ENCODE measurements at regions not wholly inside any gene's neighbourhood (a gene's known extent, or its start where the extent isn't known, plus 50 kb on each side); places are given as distances from the start of the nearest gene placed in this dataset.
A peak's percentile ranks its signal among the peaks of the same experiment; 100 is the strongest.

DNA sequence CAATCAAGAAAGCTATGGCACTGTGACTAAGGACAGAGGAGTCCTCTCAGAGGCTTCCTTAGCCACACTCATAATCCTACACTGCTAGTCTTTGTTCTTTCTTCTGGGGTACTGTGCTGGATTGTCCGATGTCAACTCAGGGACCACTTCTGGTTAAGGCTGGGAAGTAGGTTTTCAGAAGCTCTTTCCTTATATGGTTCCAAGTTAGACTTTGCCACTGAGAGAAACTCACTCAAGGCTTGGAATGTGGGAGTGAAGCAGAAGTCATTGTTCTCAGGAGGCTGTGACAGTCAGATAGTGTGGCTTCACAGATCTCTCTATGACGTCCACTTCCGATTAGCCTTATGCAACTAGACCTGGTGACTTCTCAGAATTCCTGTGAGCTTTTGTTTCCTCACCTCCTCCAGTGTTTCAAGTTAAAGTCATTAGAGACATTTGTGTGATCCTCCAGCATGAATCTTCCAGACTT lies 317.3 kb upstream of the F9 start:
- H3K4me2 ChIP-seq (ENCODE audit: insufficient read depth, low read length): peak overlapping the region; percentile 40; the same call in 1 of the 2 replicates
- ChIA-PET CTCF (ENCODE audit: low intra/inter-chr PET ratio) (no interaction called here), POLR2A (interaction anchor here (0.7 to 3.8 kb wide), 8 partner anchors 10 to 46 kb away, joined by 3 to 14 read pairs (median 3); no protein-coding TSS in a partner anchor)
- intact Hi-C loops (cut with micrococcal nuclease) (no loop called here), in situ Hi-C loops (cut with MboI) (no loop called here)
- H3K9ac ChIP-seq (ENCODE audit: insufficient read depth in 1 of 2, low read depth in 2 of 2, low read length in 2 of 2): peak overlapping the region; percentile 38 to 68; a peak in 3 of 4 replicates
- DNase-seq (ENCODE audit: extremely low read depth in 1 of 4, low spot score in 3 of 4) (peak; percentile 49 to 92 (median 60)), FAIRE-seq (peak; percentile 98), ATAC-seq (peak; percentile 87)
- no peaks in the 10 kb centered on the region for H3K9me3 ChIP-seq (replicated peaks; ENCODE audit: control insufficient read depth, insufficient read depth, low read depth, low read length)
- BruUV-seq (replicated peaks): no TSS peak
- H4K20me1 ChIP-seq (replicated peaks; ENCODE audit: control insufficient read depth, insufficient read depth, low read length): no peaks in the 10 kb centered on the region
- no peaks in the 10 kb centered on the region for H3K79me2 ChIP-seq (ENCODE audit: control insufficient read depth, insufficient read depth, low read length)
- no peaks in the 10 kb centered on the region for H3K9me1 ChIP-seq (ENCODE audit: control insufficient read depth, insufficient read depth, low read length)
- peaks cover 0 to 49% of the 10 kb centered on the region in 2 experiments; a peak in 4 of 5 replicates for H3K4me1 ChIP-seq (replicated peaks in 1 of 2; ENCODE audit: control insufficient read depth in 2 of 2, insufficient read depth in 2 of 2, low read length in 2 of 2)
- peak overlapping the region; percentile 96 for H3K27ac ChIP-seq (ENCODE audit: extremely low read depth, low read depth, low read length)
- WGBS (ENCODE audit: insufficient coverage, low coverage, missing lambda C conversion rate): 3% methylated on average over 3 of the region's 3 CpGs
- H3K27me3 ChIP-seq (ENCODE audit: control insufficient read depth in 2 of 2, insufficient read depth in 2 of 2, low read length in 2 of 2): no peaks in the 10 kb centered on the region
- peak overlapping the region; percentile 97 for H2AFZ ChIP-seq (ENCODE audit: low read depth, low read length)
- no peak overlapping the region for H3K4me3 ChIP-seq
- H3K36me3 ChIP-seq (ENCODE audit: control insufficient read depth, insufficient read depth, low read length): no peaks in the 10 kb centered on the region; the same call in 2 of the 3 replicates
- TF ChIP-seq NCOA2 (IDR thresholded peaks at IDR 0.05; ENCODE audit: partially characterized antibody in 2 of 2): peak in 1 of 2 experiments; percentile 10
- TF ChIP-seq NCOA1 (IDR thresholded peaks at IDR 0.05; ENCODE audit: low read depth): peak; percentile 65; the same call in 1 of the 2 replicates
- TF ChIP-seq, protein P1, sequence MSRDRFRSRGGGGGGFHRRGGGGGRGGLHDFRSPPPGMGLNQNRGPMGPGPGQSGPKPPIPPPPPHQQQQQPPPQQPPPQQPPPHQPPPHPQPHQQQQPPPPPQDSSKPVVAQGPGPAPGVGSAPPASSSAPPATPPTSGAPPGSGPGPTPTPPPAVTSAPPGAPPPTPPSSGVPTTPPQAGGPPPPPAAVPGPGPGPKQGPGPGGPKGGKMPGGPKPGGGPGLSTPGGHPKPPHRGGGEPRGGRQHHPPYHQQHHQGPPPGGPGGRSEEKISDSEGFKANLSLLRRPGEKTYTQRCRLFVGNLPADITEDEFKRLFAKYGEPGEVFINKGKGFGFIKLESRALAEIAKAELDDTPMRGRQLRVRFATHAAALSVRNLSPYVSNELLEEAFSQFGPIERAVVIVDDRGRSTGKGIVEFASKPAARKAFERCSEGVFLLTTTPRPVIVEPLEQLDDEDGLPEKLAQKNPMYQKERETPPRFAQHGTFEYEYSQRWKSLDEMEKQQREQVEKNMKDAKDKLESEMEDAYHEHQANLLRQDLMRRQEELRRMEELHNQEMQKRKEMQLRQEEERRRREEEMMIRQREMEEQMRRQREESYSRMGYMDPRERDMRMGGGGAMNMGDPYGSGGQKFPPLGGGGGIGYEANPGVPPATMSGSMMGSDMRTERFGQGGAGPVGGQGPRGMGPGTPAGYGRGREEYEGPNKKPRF (IDR thresholded peaks at IDR 0.05; ENCODE audit: low read depth, low read length): no peak
- TF ChIP-seq ARID1B (IDR thresholded peaks at IDR 0.05): peak; percentile 96
- peak; percentile 86 for TF ChIP-seq NBN (IDR thresholded peaks at IDR 0.05; ENCODE audit: low read depth)
- TF ChIP-seq MLX (CRISPR knock-in tag; conservative IDR thresholded peaks at IDR 0.05): no peak
- peak; percentile 77 for TF ChIP-seq MEIS2 (IDR thresholded peaks at IDR 0.05; ENCODE audit: partially characterized antibody)
- no peak for TF ChIP-seq ZNF140 (CRISPR knock-in tag; IDR thresholded peaks at IDR 0.05)
- peak; percentile 67; the same call in 1 of the 2 replicates for TF ChIP-seq CTBP1 (IDR thresholded peaks at IDR 0.05; ENCODE audit: borderline replicate concordance)
- peak; percentile 59 for TF ChIP-seq RBFOX2 (IDR thresholded peaks at IDR 0.05; ENCODE audit: low read depth, low read length)
- TF ChIP-seq CREB1 (IDR thresholded peaks at IDR 0.05): peak; percentile 76
- no peak for TF ChIP-seq CREB1 (CRISPR knock-in tag; IDR thresholded peaks at IDR 0.05)
- no peak for TF ChIP-seq SIRT6 (IDR thresholded peaks at IDR 0.05; ENCODE audit: low read depth, low read length)
- no peak for TF ChIP-seq PYGO2 (tag; IDR thresholded peaks at IDR 0.05)
- peak; percentile 94 for TF ChIP-seq ETV1 (tag; conservative IDR thresholded peaks at IDR 0.05; ENCODE audit: low read depth)
- no peak for TF ChIP-seq NUFIP1 (IDR thresholded peaks at IDR 0.05; ENCODE audit: partially characterized antibody)
- peak; percentile 21 for TF ChIP-seq POLR2B (IDR thresholded peaks at IDR 0.05; ENCODE audit: low read depth, partially characterized antibody)
- peak; percentile 44; the same call in 1 of the 2 replicates for TF ChIP-seq MYC (IDR thresholded peaks at IDR 0.05; ENCODE audit: low read depth, low read length)
- no peak for TF ChIP-seq MYC (CRISPR knock-in tag; IDR thresholded peaks at IDR 0.05; ENCODE audit: borderline replicate concordance, low read depth)
- no peak for TF ChIP-seq KLF10 (CRISPR knock-in tag; IDR thresholded peaks at IDR 0.05)
- no peak for TF ChIP-seq TGIF2 (CRISPR knock-in tag; IDR thresholded peaks at IDR 0.05)
- peak; percentile 75; the same call in 1 of the 2 replicates for TF ChIP-seq CC2D1A (IDR thresholded peaks at IDR 0.05)
